Ecto neural progenitor cell (in vitro differentiated cells): ENCODE measurements at regions not wholly inside any gene's neighbourhood (a gene's known extent, or its start where the extent isn't known, plus 50 kb on each side); places are given as distances from the start of the nearest gene placed in this dataset.
"Not testable (repeated sequence)": the region's sequence is repeated elsewhere in the genome, so short reads cannot be mapped to it uniquely, and the experiment has no call there.

ENCODE experiments used
- DNase-seq: peaks from one replicate; pipeline ENCODE4 v3.0.0-alpha.2; 2018; ENCODE audit warnings: low spot score

DNA sequence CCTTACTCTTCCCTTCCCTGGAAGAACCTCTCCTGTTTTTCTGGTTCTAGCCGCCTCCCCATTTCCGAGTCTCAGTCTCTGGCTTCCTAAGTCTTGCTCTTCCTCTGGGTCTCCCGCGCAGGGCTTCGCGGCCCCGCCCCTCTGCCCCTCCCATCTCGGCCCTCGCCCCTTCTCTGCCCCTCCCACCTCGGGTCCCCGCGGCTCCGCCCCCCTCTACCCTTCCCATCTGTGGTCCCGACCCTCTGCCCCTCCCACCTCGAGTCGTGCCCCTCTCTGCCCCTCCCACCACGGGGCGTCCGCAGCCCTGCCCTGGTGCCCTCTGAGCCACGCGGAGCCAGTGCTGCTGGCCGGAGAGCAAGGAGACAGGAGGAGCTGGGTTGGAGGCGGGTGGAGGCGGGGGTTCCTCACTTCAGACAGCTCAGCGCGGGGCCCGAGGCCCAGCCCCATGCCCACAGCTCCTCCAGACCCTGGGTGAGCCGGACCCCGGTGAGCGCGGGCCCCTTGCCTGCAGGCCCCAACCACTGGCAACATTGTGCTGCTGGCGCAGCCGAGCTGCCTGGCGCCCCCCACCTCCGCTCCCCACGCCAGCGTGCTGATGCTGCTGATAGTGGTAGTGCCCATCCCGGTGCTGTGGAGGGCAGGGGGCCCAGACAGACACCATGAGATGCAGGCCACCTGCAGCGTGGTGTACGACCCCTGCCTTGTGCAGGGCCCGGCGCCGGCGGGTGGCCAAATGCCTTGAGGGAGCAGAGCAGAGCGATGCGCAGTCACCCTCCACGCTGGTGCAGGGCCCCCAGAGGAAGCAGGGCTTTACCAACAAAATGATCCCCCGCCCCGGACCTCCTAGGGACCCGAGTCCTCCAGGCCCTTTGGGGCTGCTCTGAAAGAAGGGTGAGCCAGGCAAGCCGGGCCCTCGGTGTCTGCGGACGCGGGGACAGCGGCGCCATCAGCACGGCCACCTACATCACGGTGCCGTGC lies 2115.3 kb downstream of the TP53TG3F start:
- DNase-seq = no peak

- no peak for DNase-seq
These were observed 2116.0 kb downstream of the TP53TG3F start for GRCh38 chr16:35575432-35575821.

DNA sequence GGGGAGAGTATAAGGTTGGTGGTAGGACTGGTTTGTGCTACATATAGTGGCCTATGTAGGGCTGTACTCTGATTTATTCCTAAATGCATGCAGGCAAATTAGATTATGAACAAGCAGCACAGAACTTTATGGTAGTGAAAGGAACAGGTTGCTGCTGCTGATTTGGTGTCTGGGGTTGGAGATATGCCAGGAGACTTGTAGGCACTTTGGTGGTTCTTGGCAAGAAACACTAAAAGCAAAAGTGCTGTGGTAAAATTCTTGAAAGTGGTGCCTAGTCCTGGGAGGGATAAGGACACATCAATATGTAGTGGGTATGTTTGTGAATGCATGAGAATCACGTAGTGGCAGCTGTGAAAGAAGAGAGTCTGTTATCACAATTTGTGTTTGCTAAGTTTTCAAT lies 2126.0 kb downstream of the TP53TG3F start:
- DNase-seq = no peak

- not testable (repeated sequence) for DNase-seq
These were observed 2131.5 kb downstream of the TP53TG3F start for GRCh38 chr16:35590913-35591312.

- no peak for DNase-seq
These were observed 2137.1 kb downstream of the TP53TG3F start for GRCh38 chr16:35596467-35596866.

GRCh38 chr16:35598696-35599332 lies 2139.4 kb downstream of the TP53TG3F start:
- DNase-seq = no peak

GRCh38 chr16:35599429-35600160 lies 2140.2 kb downstream of the TP53TG3F start:
- no peak for DNase-seq

GRCh38 chr16:35600161-35600555 lies 2140.7 kb downstream of the TP53TG3F start:
- DNase-seq = not testable (repeated sequence)

GRCh38 chr16:35602116-35602515 lies 2142.7 kb downstream of the TP53TG3F start:
- no peak for DNase-seq

DNA sequence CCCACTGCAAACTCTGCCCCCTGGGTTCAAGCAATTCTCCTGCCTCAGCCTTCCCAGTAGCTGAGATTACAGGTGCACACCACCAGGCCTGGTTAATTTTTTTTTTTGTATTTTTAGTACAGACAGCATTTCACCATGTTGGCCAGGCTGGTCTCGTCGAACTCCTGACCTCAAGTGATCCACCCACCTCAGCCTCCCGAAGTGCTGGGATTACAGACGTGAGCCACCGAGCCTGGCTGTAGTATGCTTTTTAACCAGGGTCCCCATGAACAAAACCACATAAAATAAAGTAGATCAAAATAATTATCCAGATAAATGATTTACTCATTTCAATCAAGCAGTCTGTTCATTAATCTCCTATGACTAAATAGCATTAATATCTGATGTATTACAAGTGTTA lies 2144.0 kb downstream of the TP53TG3F start:
- not testable (repeated sequence) for DNase-seq

DNA sequence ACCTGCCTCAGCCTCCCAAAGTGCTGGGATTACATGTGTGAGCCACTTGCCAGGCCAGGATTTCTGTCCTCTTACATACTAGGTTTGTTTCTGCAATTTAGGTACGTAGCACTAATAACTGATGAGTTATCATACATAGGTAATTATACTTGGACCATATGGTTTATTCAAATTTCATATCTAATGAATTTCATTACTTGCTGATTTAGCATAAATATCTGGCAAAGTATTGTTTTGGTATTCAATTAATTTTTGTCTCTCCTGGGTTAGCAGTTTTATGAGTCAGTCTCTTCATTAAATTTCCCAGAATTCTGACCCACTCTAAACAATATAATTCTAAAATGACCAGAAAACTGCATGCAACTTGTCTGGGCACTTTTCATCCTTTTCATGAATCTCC lies 2146.5 kb downstream of the TP53TG3F start:
- no peak for DNase-seq

GRCh38 chr16:35614883-35615282 lies 2155.5 kb downstream of the TP53TG3F start:
- not testable (repeated sequence) for DNase-seq

DNA sequence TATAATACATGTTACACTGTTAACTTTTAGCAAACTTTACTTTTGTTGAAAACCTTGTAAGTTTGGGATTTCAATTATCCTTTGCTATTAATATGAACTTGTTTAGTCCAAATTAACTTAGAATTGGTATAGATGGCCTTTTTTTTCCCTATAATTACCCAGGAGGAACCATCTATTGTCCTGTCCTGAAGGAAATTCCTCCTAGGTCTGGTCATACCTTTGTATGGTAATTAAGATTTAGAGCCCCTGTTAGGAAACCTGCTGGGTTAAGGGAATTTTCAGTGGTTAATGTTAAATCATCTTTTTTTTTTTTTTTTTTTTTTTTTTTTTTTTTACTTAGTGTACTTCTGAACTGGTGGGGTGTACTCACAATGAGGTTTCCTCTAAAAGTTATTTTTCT lies 2159.8 kb downstream of the TP53TG3F start:
- DNase-seq = not testable (repeated sequence)

DNA sequence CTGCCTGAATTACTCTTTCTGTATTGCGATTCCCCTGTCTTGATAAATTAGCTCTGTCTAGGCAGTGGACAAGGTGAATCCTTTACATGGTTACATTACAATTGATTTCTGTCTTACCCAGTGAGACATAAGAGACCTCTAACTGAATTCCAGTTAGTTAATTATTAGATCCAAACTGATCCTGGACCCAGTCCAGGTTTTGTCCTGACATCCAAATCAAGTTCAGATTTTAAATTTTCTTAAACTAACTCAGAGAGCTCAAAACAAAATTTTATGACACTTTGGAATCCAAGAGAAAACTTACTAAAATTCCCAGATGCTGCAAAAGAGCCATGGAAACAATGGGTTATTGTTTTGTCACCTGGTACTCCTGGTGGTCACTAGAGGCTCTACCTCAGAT lies 2166.6 kb downstream of the TP53TG3F start:
- no peak for DNase-seq

- no peak for DNase-seq
These were observed 2169.6 kb downstream of the TP53TG3F start for GRCh38 chr16:35628976-35629375.

DNA sequence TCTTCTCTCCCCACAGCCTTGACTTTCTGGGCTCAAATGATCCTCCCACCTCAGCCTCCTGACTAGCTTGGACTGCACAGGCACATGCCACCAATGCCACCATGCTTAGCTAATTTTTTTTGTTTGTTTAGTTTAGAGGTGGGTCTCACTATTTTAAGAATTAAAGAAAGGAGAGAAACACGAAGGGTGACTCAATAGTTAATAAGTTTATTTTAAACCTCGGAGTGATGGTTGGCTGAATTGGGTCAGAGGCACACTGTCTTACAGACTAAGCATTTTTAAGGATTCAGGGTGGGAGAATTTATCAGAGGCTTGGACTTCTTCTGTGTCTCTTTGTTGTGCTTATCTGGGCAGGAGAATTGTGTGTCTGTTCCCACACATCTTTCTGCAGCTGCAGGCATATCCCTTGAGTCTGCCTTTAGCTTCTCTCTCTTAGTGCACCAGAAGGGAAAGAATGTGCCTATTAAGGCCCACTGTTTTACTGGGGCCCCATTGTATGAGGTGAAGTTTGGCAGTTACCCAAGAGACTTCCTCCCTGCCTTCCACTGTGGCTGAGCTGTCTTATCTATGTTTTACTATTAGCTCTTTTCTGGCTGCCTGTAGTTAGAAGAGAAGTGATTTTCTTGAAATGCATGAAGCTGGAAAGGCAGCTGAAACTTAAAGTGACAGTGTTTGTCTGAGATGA lies 2172.0 kb downstream of the TP53TG3F start:
- DNase-seq = no peak

- no peak for DNase-seq
These were observed 2177.2 kb downstream of the TP53TG3F start for GRCh38 chr16:35636480-35637230.

- DNase-seq = no peak
These were observed 2178.3 kb downstream of the TP53TG3F start for GRCh38 chr16:35637683-35638082.

DNA sequence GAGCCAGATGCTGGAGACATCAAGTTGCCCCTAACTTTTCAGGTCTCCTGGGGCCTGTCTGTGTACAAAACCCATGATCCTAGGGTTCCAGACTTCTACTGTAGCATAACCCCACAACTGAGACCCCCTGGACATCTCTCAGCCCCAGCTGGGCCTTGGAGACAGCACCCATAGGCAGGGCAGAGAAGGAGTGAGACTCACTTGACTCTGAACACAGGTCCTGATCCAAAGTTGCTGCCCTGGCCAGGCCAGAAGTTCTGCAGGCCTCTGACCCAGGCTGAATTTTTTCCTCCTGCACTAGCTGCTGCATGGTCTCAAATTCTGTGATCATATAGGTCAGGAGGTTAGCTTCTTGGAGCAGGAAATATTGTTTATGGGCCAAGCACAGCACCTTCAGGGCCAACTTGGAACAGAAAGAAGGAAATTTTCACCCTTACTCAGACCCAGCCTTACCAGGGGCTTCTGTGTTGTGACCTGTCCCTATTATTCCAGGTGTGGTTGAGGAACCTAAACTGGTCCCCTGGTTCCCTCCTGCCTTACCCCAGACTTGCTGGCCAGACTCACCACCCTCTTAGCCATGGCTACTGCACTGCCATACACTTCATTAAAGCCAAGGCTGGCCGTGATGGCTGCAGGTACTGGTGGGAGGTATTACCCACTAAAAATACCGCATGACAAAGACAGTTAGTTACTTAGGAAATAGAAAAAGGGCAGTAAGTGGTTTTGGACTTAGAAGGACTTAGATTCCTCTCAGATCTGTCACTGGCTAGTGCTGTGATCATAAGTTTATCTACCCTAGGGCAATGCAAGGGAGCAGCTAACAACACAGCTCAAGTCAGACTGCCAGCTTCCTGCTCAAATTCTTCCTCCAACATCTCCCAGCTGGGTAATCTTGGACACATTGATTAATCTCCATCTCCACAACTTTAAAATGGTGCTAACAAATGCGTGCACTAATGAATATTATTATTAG lies 2180.1 kb downstream of the TP53TG3F start:
- DNase-seq = no peak

- DNase-seq = no peak
These were observed 2183.0 kb downstream of the TP53TG3F start for GRCh38 chr16:35642322-35642835.
